ENCODE measurements at regions not wholly inside any gene's neighbourhood (a gene's known extent, or its start where the extent isn't known, plus 50 kb on each side); places are given as distances from the start of the nearest gene placed in this dataset.
"Not testable (repeated sequence)": the region's sequence is repeated elsewhere in the genome, so short reads cannot be mapped to it uniquely, and the experiment has no call there.

GRCh38 chr15:99494536-99495233 lies 71.1 kb upstream of the MEF2A start:
- TF ChIP-seq POLR2A, CTCF (IDR thresholded peaks at IDR 0.05): not testable (repeated sequence)

Measured in sigmoid colon (tissue), 3 donors.